ENCODE measurements at regions not wholly inside any gene's neighbourhood (a gene's known extent, or its start where the extent isn't known, plus 50 kb on each side); places are given as distances from the start of the nearest gene placed in this dataset.

DNA sequence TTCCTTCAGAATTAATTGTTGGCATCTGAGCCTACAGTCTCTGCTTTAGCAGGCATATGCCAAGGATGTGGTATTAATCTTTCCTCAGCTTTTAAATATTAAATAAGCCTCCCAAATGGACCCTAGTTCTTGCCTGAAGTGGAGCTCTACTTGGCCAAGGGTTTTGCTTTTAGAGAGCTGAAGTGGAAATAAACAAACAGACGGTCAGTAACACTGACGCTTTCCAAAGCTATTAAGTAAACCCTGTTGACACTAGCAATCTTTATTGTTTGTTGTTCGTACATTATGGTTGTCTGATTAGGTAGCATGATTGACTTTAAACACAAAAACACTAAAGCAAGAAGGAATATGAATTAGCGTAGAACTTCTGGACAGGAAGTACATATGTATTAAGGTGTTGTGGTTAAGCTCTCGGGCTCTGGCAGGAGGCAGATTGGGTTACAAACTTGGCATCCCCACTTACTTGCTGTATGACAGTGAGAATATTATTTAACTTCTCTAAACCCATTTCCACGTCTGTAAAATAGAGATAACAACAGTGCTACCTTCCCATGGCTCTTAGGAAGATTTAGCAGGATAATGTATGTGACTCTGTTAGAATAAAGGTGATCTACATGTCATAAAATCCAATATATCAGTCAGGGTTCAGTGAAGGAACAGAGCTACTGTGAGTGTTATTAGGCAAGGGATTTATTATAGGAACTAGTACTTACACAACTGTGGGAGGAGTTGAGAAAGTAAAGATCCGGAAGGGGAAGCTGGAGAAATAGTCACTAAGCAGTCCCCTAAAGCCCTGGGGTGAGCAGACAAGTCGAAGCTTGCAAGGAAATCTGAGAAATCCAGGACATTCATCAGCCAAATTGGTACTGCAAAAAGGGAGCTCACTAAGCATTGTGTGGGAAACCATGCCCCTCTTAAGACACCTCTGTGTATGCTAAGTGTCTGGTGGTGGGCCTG, 92.2 kb upstream of the ATF7IP start:
- TF ChIP-seq, protein P1, sequence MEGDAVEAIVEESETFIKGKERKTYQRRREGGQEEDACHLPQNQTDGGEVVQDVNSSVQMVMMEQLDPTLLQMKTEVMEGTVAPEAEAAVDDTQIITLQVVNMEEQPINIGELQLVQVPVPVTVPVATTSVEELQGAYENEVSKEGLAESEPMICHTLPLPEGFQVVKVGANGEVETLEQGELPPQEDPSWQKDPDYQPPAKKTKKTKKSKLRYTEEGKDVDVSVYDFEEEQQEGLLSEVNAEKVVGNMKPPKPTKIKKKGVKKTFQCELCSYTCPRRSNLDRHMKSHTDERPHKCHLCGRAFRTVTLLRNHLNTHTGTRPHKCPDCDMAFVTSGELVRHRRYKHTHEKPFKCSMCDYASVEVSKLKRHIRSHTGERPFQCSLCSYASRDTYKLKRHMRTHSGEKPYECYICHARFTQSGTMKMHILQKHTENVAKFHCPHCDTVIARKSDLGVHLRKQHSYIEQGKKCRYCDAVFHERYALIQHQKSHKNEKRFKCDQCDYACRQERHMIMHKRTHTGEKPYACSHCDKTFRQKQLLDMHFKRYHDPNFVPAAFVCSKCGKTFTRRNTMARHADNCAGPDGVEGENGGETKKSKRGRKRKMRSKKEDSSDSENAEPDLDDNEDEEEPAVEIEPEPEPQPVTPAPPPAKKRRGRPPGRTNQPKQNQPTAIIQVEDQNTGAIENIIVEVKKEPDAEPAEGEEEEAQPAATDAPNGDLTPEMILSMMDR (IDR thresholded peaks at IDR 0.05; ENCODE audit: low read depth, low read length, missing control alignments): no peak
- no peak for DNase-seq (ENCODE audit: extremely low read depth, low read depth)
- no peak overlapping the region for H3K4me3 ChIP-seq (replicated peaks; ENCODE audit: low read depth, low read length)

DNA sequence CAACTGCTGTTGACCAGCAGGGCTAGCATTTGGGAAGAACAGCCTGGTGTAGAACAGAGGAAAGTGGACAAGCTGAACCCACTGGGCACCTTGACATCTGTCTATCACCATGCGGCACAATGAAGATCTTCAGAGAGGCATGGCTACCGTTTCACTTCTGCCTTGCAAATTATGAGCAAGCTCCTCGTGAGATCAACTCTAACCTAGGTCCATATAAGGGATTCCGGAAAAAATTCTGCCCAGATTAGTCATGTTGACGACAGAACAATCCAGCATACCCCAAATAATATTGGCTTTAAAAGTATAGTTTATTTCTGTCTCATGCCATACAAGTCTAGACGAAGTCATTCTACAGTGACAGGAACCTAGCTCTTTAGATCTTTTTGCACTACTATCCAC, 91.6 kb upstream of the ATF7IP start:
- TF ChIP-seq, protein P1 (IDR thresholded peaks at IDR 0.05; ENCODE audit: low read depth, low read length, missing control alignments): no peak
- no peak overlapping the region for H3K4me3 ChIP-seq (replicated peaks; ENCODE audit: low read depth, low read length)
- no peak for DNase-seq (ENCODE audit: extremely low read depth, low read depth)

DNA sequence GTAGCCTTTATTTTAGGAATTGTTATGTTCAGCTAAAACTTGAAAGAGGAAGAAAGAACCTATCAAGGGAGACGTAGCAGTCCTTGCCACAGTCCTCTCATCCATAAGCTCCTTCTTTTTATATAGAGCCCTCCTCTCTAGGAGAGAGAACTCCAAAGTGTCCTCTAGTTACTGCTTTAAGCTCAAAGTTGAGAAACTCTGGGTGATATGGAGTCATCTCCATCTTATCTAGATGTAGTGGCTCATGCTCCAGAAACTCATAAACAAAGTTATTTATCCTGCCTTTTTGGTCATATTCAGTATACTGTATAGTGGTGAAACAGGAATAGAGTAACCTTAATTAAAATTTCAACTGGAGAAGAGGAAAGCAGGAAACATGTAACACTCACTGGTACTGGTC, 90.4 kb upstream of the ATF7IP start:
- TF ChIP-seq, protein P1 (IDR thresholded peaks at IDR 0.05; ENCODE audit: low read depth, low read length, missing control alignments): no peak
- no peak overlapping the region for H3K4me3 ChIP-seq (replicated peaks; ENCODE audit: low read depth, low read length)
- no peak for DNase-seq (ENCODE audit: extremely low read depth, low read depth)

DNA sequence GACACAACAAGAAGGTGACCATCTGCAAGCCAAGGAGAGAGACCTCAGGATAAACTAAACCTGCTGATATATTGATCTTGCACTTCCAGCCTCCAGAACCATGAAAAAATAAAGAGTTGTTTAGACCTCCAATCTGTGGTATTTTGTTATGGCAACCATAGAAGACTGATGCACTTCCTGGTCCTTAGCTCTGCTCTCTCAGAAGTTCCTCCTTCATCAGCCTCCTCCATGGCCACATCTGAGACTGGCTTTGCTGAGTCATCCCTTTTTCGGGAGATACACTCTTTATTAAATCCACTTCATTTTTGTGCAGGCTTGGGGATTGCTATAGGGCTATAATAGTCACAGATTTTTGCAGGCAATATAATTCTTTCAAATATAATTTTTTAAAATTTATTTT, 89.6 kb upstream of the ATF7IP start:
- no peak for DNase-seq (ENCODE audit: extremely low read depth, low read depth)
- no peak overlapping the region for H3K4me3 ChIP-seq (replicated peaks; ENCODE audit: low read depth, low read length)
- TF ChIP-seq, protein P1 (IDR thresholded peaks at IDR 0.05; ENCODE audit: low read depth, low read length, missing control alignments): no peak

- no peak overlapping the region for H3K4me3 ChIP-seq (replicated peaks; ENCODE audit: low read depth, low read length)
- TF ChIP-seq, protein P1 (IDR thresholded peaks at IDR 0.05; ENCODE audit: low read depth, low read length, missing control alignments): no peak
Observed at GRCh38 chr12:14278294-14278953, 87.1 kb upstream of the ATF7IP start.

DNA sequence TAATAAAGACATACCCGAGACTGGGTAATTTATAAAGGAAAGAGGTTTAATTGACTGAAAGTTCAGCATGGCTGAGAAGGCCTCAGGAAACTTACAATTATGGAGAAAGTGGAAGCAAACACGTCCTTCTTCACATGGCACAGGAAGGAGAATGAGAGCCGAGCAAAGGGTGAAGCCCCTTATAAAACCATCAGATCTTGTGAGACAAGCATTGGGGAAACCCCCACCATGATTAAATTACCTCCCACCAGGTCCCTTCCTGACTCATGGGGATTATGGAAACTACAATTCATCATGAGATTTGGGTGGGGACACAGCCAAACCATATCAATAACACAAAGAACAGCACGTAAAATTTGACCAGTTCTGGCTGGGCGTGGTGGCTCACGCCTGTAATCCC, 85.6 kb upstream of the ATF7IP start:
- no peak overlapping the region for H3K4me3 ChIP-seq (replicated peaks; ENCODE audit: low read depth, low read length)
- DNase-seq (ENCODE audit: extremely low read depth, low read depth): no peak
- TF ChIP-seq, protein P1 (IDR thresholded peaks at IDR 0.05; ENCODE audit: low read depth, low read length, missing control alignments): no peak

More at GRCh38 chr12:14278294-14278953, 87.1 kb upstream of the ATF7IP start:
- no peak for DNase-seq (ENCODE audit: extremely low read depth, low read depth)

Data from HFF-Myc (cell line).